ENCODE measurements at regions not wholly inside any gene's neighbourhood (a gene's known extent, or its start where the extent isn't known, plus 50 kb on each side); places are given as distances from the start of the nearest gene placed in this dataset.

- TF ChIP-seq, protein P1, sequence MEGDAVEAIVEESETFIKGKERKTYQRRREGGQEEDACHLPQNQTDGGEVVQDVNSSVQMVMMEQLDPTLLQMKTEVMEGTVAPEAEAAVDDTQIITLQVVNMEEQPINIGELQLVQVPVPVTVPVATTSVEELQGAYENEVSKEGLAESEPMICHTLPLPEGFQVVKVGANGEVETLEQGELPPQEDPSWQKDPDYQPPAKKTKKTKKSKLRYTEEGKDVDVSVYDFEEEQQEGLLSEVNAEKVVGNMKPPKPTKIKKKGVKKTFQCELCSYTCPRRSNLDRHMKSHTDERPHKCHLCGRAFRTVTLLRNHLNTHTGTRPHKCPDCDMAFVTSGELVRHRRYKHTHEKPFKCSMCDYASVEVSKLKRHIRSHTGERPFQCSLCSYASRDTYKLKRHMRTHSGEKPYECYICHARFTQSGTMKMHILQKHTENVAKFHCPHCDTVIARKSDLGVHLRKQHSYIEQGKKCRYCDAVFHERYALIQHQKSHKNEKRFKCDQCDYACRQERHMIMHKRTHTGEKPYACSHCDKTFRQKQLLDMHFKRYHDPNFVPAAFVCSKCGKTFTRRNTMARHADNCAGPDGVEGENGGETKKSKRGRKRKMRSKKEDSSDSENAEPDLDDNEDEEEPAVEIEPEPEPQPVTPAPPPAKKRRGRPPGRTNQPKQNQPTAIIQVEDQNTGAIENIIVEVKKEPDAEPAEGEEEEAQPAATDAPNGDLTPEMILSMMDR (IDR thresholded peaks at IDR 0.05) = no peak
- TF ChIP-seq EP300 (IDR thresholded peaks at IDR 0.05) = no peak
These were observed 413.6 kb upstream of the GRAMD2B start for GRCh38 chr5:126009566-126009965.

All from suprapubic skin (tissue), 3 donors.